GM12891 (cell line): ENCODE measurements at regions not wholly inside any gene's neighbourhood (a gene's known extent, or its start where the extent isn't known, plus 50 kb on each side); places are given as distances from the start of the nearest gene placed in this dataset.

Experiments used
- POLR2A ChIP-seq: IDR thresholded peaks from 2 replicates; pipeline ENCODE4 v1.6.1; 2011; ENCODE audit warnings: low read depth, low read length, control low read depth
- POLR2AphosphoS5 ChIP-seq: IDR thresholded peaks from 2 replicates; pipeline ENCODE4 v1.6.1; 2011; ENCODE audit warnings: low read depth, low read length, control low read depth
- POU2F2 ChIP-seq: IDR thresholded peaks from 2 replicates; pipeline ENCODE4 v1.6.1; 2011; ENCODE audit warnings: low read depth, mild to moderate bottlenecking, control low read depth, low read length, moderate library complexity
- SPI1 ChIP-seq: IDR thresholded peaks from 2 replicates; pipeline ENCODE4 v1.6.1; 2011; ENCODE audit warnings: low read depth, low read length, control low read depth
- TAF1 ChIP-seq: IDR thresholded peaks from 2 replicates; pipeline ENCODE4 v1.6.1; 2011; ENCODE audit warnings: low read depth, low read length, control low read depth

DNA sequence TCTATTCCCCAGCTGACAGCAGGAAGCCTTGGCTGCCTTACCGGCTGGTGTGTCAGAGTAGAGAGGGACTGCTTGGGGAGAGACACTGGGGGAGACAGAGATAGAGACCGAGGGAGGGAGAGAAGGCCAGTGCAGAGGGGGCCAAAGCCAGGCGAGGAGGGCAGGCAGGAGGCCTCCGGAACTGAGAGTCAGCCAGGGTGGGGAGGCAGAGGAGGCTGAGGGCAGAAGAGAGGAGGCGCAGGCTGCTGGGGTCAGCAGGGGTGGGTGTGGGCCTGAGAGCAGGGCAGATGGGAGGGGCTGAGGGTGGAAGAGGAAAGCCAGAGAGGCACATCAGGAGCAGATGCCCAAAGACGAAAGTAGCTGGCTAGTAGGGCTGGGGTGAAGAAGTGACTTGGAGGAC is 57.2 kb upstream of the PAX2 start:
- TF ChIP-seq POLR2A (no peak), POLR2AphosphoS5 (no peak), SPI1 (no peak), POU2F2 (no peak), TAF1 (no peak)
